BE2C (cell line): ENCODE measurements at regions not wholly inside any gene's neighbourhood (a gene's known extent, or its start where the extent isn't known, plus 50 kb on each side); places are given as distances from the start of the nearest gene placed in this dataset.

Experiments used
- DNase-seq: peaks from one replicate; pipeline ENCODE4 v3.0.0-alpha.2; 2020
- H3K27me3 ChIP-seq: fragments of 250-450 bp; sonication (Bioruptor Pico); 2 replicates; pipeline ENCODE4 v1.5.1; 2020; ENCODE audit warnings: mild to moderate bottlenecking
- H3K36me3 ChIP-seq: fragments of 250-450 bp; sonication (Bioruptor Pico); 2 replicates; pipeline ENCODE4 v1.5.1; 2020; ENCODE audit warnings: mild to moderate bottlenecking
- H3K4me1 ChIP-seq: fragments of 250-450 bp; sonication (Bioruptor Pico); 2 replicates; pipeline ENCODE4 v1.5.1; 2020
- H3K4me3 ChIP-seq: 2 replicates; pipeline ENCODE4 v1.5.1; 2011; ENCODE audit warnings: low read depth, low read length
- H3K9me3 ChIP-seq: fragments of 250-450 bp; sonication (Bioruptor Pico); 2 replicates; pipeline ENCODE4 v1.5.1; 2020
- TF ChIP-seq, protein P1 (sequence below): IDR thresholded peaks from 2 replicates; pipeline ENCODE4 v1.5.1; 2012; ENCODE audit warnings: mild to moderate bottlenecking, low read depth, low read length

DNA sequence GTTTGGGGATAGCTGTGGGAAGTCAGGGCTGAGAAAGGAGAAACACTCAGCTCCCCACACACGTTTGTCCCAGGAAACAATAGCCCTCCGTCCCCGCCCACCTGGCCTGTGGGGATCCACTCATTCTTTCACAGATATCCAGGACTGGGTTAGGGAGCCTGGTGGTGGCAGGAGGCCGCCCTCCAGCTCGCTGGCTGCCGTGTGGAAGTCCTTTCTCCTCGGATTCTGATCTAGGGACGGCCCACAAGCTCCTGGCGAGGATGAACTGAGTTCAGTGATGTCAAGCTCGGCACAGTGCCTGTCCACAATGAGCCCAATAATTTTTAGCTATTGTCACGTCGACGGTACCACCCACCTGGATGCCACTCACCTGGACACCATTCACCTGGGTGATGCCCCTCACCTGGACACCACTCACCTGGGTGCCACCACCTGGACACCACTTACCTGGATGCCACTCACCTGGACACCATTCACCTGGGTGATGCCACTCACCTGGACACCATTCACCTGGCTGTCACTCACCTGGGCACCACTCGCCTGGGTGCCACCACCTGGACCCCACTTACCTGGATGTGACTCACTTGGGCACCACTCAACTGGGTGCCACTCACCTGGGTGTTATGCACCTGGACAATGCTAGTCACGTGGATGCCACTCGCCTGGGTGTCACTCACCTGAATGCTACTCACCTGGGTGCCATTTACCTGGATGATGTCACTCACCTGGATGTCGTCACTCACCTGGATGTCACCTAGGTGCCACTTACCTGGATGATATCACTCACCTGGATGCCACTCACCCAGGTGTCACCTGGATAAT is 172.5 kb upstream of the FOXF1 start:
- Histone ChIP-seq H3K36me3 (no peaks in the 10 kb centered on the region), H3K9me3 (peaks cover 2% of the 10 kb centered on the region; the same call in 1 of the 2 replicates), H3K4me1 (peaks cover 7% of the 10 kb centered on the region), H3K27me3 (peaks cover 6% of the 10 kb centered on the region; the same call in 1 of the 2 replicates), H3K4me3 (no peak overlapping the region)
- no peak for DNase-seq
- TF ChIP-seq, protein P1, sequence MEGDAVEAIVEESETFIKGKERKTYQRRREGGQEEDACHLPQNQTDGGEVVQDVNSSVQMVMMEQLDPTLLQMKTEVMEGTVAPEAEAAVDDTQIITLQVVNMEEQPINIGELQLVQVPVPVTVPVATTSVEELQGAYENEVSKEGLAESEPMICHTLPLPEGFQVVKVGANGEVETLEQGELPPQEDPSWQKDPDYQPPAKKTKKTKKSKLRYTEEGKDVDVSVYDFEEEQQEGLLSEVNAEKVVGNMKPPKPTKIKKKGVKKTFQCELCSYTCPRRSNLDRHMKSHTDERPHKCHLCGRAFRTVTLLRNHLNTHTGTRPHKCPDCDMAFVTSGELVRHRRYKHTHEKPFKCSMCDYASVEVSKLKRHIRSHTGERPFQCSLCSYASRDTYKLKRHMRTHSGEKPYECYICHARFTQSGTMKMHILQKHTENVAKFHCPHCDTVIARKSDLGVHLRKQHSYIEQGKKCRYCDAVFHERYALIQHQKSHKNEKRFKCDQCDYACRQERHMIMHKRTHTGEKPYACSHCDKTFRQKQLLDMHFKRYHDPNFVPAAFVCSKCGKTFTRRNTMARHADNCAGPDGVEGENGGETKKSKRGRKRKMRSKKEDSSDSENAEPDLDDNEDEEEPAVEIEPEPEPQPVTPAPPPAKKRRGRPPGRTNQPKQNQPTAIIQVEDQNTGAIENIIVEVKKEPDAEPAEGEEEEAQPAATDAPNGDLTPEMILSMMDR: no peak

DNA sequence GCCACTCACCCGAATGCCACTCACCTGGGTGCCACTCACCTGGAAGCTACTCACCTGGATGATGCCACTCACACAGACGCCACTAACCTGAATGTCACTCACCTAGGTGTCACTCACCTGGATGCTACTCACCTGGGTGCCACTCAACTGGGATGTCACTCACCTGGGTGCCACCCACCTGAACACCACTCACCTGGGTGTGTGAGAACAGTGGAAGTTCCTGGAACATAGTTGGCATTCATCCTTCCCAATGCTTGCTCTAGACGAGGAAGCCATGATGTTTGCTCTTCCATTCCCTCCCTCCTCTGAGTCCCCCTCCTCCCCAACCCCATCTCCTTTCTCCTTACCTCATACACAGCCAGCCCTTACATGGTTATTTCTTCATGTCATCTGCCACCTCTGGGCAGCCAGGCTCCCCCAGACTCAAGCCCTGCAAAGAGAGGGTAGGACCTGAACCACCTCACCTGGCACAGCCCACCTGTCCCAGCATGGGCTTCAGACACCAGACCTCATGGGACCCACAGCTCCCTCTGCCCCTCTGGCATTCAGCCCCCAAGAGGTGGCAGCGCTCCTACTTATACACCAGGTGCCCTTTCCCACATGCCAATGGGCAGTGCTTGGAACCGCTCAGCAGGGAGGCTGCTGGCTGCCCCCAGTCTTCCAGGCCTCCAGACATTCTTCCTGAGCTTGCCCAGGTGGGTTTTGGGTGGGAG is 171.8 kb upstream of the FOXF1 start:
- Histone ChIP-seq H3K36me3 (no peaks in the 10 kb centered on the region), H3K9me3 (peaks cover 2% of the 10 kb centered on the region; the same call in 1 of the 2 replicates), H3K27me3 (peaks cover under 1% of the 10 kb centered on the region; the same call in 1 of the 2 replicates), H3K4me3 (no peak overlapping the region), H3K4me1 (peaks cover 12% of the 10 kb centered on the region)
- TF ChIP-seq, protein P1: no peak
- no peak for DNase-seq

- no peaks in the 10 kb centered on the region for H3K36me3 ChIP-seq
- TF ChIP-seq, protein P1: no peak
- DNase-seq: no peak
- peaks cover 2% of the 10 kb centered on the region; the same call in 1 of the 2 replicates for H3K9me3 ChIP-seq
- no peak overlapping the region for H3K4me3 ChIP-seq
- peaks cover 26% of the 10 kb centered on the region for H3K4me1 ChIP-seq
- no peaks in the 10 kb centered on the region for H3K27me3 ChIP-seq
These were observed 168.0 kb upstream of the FOXF1 start for GRCh38 chr16:86342161-86342834.

- peak; percentile 56 for DNase-seq
- Histone ChIP-seq H3K9me3 (peaks cover 2% of the 10 kb centered on the region; the same call in 1 of the 2 replicates), H3K36me3 (no peaks in the 10 kb centered on the region), H3K4me3 (peak overlapping the region; percentile 37), H3K27me3 (no peaks in the 10 kb centered on the region), H3K4me1 (peaks cover 26% of the 10 kb centered on the region)
- TF ChIP-seq, protein P1: no peak
These were observed 167.1 kb upstream of the FOXF1 start for GRCh38 chr16:86343027-86343795.

GRCh38 chr16:86343796-86344585 is 166.3 kb upstream of the FOXF1 start:
- peak; percentile 69 for DNase-seq
- peak overlapping the region; percentile 37 for H3K4me3 ChIP-seq
- TF ChIP-seq, protein P1: 0 out of 2 replicates have a peak, but pooled peaks have one; percentile 6
- H3K9me3 ChIP-seq: peaks cover 2% of the 10 kb centered on the region; the same call in 1 of the 2 replicates
- H3K4me1 ChIP-seq: peaks cover 26% of the 10 kb centered on the region
- no peaks in the 10 kb centered on the region for H3K36me3 ChIP-seq
- H3K27me3 ChIP-seq: no peaks in the 10 kb centered on the region
